Inferior parietal cortex (tissue), 1 donor: ENCODE measurements at regions not wholly inside any gene's neighbourhood (a gene's known extent, or its start where the extent isn't known, plus 50 kb on each side); places are given as distances from the start of the nearest gene placed in this dataset.

Source experiments
- DNase-seq: peaks from one replicate; pipeline ENCODE4 v3.0.0-alpha.2; 2016; ENCODE audit errors: extremely low spot score

DNA sequence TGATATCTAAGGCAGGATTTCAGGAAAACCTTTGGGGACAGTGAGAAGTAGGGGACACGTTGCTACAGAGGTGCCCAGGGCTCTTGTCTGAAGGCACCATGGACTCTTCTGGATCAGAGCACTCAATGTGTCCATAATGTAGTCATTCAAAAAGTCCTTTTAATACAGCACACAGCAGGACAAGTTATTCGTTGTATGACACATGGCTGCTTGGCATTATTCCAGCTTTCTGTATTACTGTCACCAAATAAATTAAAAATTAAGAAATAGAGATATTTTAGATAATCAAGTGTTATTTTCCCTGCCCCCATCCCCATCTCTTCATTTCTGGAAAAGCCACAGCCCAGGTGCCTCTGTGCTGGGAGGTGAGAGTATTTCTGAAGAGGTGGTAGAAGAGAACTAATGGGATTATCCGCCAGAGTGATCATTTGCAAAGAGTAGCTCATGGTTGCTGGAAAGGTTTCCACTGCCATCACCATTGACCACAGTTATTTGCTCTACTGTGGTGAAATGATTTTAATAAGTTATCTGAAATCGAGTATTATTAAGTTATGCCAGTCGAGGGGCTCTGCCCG lies 83.0 kb downstream of the CXCL12 start:
- no peak for DNase-seq

DNA sequence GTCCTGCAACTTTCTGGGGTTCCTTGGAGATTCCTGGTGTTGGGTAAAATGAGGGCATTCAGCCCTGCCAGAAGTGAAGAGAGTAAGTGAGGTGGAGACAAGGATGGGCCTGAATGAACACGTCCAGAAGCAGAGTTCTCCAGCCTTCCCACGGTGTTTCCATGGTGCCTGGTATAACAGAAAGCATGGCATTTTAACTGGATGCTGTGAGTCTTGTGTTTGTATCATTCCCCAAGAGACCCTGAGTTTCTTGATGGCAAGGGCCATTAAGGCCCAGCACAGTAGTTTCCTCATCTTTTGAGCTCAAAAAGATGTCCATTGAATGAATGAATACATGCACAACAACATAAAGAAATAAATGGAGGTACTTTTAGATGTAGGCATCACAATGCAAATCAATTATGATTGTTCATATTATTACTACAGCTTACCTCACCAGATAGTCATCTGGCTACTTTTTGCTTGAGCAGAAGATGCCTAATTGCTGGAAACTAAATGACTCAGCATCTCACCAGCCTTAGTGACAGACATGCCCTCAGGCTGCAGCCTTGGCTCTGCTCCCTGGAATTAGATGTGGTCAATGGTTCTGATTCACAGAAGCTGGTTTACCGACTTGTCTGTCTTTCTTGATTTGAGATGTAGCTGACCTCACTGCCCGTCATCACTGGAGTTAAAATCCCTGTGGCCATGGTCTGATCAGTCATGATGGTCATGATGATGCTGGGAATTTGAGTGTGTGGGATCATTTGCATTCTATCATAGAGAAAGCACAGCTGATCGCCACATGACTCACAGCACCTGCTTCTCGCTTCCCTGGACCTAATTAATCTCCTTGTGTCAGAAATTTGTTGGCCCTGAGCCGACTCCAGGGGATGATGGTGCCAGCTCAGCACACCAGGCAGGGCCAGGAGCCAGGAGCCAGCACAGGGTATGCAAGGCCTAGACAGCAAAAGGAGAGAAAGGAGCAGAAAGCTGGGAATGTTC lies 83.9 kb downstream of the CXCL12 start:
- no peak for DNase-seq

DNA sequence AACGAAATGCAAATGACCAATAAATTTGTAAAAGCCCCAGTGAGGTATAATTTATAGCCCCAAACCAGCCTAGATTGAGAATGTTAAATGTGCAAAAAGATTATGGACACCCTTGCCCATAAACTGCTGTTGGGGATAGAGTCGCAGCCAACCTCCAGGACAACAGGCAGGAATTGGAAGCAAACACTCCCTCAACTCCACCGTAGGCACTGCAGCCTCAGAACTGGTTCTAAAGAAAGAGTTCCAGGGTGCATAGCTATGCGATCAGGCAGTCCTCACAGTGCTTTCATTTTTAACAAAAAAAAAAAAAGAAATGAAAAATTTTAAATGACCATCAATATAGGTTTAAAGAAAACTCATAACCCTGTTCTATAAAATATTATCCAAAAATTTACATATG lies 86.2 kb downstream of the CXCL12 start:
- DNase-seq = no peak

DNA sequence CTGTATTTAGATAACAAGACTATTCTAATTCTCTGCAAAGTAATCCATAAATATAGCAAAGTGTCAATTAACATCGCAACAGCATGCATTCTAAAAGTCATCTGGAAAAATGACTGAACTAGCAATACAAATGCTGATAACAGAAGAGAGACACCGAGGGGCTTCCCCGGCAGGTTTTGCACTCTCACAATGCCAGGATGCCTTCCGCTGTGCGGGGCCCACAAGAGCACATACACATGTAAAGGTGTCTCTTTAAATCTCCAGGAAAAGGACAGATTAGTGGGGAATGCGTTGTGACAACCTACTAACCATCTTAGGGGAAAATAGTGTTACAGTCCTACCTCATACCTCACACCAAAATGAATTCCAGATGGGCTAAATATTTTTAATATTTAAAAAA lies 86.9 kb downstream of the CXCL12 start:
- DNase-seq = no peak

DNA sequence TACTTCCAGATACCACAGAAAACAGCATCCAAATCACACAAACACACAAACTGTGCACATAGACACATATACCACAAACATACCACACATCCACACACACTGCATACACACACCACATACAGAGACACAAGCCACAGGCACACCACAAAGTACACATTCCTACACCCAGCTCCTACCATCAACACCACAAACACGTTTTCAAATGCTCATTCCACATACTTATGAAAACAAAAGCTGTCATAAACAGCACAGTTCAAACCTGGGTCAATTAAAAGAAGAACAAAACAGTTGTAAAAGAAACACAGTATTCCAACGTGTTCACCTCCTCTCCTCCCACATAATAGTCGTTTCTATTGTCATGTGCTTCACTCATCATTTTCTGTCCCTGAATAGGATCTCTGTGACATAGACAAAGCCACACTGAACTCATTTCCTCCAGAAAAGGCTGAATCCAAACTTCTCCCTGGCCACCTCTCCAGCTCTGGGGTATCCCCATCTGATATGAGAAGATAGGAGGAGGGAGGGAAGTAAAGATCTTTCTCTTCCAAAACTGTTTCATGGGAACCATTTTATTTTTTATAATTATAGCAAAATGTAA lies 89.2 kb downstream of the CXCL12 start:
- no peak for DNase-seq

DNA sequence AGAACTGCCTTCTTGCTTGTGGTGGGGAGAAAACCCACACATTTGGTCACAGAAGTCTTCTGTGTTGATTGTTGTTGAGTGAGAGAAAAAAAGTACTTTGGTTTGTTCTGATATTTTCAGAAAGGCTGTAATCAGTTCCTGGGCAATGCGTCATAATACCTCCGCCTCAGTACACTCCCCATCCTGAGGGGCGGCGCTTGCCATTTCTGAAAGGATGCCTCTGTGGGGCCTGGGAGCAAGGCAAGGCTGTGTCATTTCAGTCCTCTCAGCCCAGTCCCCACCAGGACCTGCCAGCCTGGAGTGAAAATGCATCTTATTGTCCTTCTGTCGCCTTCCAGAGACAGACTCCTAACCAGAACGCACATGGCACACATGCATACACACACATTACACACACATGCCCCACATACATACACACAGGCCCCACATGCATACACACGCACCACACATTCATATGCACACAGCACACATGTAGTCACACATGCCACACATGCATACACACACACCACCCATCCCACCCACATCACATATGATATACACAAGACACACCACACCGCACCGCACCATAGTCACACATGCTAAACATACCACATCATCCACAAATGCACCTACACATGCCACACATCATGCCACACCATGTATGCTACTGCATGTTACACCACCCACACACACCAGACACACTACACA lies 90.0 kb downstream of the CXCL12 start:
- DNase-seq = no peak

DNA sequence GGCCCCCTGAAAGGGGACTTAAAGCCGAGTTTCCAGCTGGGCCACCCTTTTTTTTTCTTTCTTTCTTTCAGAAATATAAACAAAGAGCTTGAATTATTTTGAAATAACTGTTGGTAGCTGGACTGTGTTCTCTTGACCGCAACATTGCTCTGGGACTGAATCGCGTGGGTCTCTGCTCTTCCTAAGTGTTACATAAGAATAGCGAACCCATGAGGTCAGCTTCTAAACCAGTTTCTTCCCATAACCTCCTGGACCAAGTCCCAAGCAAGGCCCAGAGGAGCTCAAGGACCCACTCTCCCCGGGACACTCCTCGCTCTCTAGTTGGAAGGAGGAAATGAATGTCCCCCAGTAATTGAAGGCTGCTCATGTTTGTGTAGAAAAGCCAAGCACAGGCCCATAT lies 91.1 kb downstream of the CXCL12 start:
- DNase-seq = no peak

DNA sequence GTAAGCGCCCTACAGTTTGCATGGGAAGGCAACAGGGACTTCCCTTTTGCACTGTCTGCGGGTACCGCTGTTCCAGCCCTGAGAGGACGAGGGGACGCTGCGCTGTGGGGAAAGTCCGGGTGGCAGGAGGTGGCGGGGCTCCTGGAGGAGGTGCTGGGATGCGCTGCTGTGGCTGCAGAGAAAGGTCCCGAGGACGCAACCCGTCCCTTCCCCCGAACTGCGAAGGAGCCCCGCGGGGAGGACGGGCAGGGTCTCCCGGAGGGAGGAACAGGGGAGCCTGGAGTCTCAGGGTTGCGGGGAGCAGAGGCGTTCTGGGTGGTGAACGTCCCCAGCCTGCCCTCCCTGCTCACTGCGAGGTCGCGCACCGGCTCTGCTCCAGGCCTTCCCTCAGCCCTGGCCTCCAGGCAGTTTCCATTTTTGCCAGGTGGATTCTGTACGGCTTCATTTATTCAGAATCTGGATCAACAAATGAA lies 91.6 kb downstream of the CXCL12 start:
- no peak for DNase-seq

DNA sequence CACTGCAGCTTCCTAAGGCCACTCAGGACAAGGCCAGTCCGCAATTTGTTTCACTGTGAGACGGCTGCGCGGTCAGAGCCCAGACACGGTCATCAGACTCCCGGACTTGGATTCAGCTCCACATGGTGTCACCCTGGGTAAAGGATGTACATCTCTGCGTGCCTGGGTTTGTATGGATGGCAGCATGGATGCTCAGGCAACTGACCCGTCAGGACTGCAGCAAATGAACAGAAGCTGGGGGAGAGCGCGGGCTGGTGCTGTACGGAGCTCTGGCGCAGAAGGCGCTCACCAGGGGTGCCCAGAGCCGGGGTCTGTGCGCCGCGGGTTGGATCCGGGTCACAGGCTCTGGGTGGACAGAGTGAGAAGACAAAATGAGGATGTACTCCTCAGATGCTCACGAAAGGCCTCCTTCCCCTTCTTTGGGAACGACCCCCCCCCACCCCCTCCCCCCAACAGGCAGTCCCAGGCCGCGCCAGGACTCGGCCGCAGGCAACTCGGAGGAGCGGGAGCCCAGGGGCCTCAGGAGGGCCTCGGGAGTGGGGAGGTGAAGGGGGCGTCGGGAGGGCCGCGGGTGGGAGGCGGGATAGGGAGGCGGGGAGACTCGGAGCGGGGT lies 92.4 kb downstream of the CXCL12 start:
- DNase-seq = peak; percentile 45

DNA sequence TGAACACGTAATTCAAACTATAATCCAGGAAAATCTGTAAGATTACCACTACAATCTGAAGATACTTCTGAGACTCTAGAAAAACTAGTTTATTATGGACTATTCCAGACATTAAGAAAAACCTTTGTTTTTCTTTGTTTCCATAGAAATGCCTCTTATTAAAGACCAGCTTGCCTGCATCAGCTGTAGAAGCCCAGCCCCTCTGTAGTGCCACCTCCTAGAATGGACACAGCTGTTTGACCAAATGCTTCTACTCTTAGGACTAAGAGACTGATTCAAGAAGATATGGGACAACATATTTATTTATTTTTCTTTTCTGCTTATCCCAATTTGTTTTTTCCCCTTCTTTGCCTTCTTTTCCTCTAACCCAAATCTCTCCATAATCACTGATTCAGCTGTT lies 93.8 kb downstream of the CXCL12 start:
- DNase-seq = no peak

DNA sequence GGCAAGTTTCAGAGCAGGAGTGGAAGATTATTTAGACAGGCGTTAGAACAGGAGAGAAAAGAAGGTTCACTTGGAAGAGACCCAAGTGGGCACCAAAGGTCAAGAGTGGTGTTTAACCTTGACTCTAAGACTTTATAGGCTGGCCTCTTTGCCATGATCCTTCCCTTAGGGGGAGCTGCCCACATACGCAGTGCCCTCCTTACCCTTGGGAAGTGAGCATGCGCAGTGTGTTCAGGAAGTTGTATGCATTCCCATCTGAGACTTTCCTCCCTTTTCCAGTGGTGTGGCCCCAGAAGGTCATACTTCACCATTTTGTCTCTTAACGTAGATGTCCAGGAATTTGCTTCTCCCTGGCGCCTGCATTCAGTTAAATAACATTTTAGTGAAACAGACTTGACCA lies 95.8 kb downstream of the CXCL12 start:
- no peak for DNase-seq

DNA sequence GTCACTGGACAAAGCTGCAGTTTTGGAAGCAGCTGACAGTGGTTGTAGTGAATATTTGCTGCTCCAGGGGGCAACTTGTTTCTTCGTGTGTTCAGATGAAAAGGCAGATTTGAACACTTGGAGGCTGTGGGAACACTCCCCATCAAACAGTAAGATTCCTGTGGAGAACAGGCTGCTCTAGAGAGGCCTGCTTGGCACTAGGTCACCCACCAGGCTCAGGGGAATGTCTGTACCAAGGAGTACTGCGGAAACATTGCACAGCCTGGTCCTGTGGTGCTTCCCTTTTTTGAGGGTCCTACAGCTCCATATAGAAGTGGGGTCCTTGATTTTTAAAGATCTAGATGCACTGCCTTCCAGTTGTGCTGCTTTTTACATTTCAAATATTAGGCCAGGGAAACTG lies 97.5 kb downstream of the CXCL12 start:
- DNase-seq = no peak

DNA sequence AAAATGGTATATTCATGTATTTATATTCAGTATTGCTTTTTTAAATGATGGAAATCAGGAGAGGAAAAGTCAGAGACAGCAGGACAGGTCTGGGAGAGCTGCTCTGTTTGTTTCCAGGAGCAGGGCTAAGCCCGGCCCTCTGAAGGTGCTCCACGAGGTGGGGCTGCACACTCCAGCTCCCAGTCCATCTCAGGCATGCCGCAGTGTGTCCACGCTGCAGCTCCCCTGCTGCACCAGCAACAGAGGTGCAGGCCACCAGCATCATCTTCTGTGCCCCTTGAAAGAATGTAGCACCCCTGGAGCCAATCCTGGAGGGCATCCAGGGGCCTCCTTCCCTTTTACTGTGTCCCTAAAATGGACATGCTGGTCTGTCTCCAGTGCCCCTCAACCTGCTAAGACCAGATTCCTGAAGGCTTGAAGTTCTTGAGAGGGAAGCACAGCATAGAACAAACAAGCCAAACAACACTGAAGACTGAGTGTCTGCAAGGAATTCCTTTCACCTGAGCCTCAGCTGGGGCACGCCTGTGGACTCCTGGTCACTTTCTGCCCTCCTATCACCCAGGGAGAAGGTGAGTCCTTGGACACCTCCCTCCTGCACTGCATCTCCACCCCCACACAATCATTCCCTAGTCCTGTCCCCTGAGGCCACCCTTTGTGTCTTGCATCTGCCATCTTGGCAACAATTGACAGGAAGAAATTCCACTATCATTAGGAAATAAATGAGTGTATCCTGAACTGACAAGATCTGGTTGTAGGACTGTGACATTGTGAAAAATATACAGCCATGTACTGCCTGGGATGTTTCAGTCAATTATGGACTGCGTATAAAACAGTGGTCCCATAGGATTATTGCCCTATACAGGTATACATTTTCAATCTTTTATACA lies 100.5 kb downstream of the CXCL12 start:
- no peak for DNase-seq

DNA sequence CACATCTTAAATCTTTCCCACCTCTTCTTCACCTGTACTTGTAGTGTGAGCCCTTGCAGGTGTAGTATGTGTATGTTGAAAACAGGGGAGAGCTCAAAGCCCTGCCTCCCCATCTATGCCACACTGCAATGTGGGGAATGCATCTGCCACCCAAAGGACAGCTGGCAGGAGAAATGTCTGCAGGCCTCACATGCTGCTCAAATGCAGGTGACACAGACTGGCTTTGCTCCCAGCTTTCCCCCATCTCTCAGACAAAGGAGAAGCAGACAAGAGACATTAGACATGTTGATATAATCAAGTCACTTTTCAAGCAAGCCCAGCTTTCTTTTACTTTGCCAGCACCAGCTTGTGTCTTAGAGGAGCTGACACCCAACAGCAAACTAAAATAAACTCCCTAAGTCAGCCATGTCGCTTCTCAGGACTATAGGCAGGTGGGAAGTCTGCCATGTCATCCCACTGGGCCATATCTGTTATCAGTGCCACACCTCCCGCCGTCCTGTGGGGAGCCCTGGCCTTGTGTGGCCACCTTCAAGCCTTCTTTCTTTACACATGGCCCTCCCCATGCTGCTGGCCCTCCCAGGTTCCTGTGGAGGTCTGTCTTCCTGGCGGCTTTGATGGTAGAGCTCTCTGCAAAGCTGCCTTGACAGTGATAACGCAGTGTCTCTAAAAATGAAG lies 102.1 kb downstream of the CXCL12 start:
- DNase-seq = no peak

DNA sequence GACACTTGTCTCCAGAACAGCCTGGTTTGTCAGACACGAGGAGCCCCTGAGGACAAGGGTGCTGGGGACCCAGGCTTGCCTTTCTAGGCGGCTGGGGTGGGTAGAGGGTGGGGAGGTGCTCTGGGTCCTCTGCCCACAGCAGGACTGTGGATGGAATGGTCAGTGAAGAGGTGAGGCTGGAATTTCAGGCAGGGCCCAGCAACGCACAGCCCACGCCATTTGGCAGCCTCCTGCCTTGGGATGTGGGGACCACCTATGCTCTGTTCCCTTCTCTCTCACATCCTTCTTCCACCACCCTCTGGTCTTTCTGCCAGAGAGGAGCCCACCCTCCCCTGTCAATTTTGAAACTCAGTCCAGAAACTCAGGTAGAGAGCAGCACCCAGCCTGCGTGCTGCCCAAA lies 103.2 kb downstream of the CXCL12 start:
- no peak for DNase-seq

DNA sequence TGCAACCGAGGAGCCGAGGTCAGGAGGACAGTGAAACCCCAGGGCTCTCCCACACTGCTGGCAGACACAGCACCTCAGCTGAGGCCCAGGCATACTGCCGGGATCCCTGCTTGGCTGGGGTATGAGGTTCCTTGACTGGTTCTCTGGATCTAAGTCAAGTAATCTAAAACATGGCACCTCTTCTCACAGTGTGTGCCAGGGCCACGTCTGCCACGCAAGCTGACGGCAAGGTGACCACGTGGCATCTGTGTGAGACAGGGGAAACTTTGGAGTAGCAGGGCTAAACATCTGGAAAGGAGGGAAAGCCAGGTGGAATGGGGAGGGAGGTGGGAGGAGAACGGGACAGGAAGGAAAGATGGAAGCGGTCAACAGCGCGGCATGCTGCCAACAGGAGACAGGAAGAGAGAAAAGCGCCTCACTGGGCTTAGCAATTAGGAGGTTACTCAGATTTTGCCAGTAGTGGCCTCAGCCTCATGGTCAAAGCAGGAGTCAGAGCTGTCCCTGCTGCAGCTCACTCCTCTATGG lies 103.7 kb downstream of the CXCL12 start:
- DNase-seq = no peak

DNA sequence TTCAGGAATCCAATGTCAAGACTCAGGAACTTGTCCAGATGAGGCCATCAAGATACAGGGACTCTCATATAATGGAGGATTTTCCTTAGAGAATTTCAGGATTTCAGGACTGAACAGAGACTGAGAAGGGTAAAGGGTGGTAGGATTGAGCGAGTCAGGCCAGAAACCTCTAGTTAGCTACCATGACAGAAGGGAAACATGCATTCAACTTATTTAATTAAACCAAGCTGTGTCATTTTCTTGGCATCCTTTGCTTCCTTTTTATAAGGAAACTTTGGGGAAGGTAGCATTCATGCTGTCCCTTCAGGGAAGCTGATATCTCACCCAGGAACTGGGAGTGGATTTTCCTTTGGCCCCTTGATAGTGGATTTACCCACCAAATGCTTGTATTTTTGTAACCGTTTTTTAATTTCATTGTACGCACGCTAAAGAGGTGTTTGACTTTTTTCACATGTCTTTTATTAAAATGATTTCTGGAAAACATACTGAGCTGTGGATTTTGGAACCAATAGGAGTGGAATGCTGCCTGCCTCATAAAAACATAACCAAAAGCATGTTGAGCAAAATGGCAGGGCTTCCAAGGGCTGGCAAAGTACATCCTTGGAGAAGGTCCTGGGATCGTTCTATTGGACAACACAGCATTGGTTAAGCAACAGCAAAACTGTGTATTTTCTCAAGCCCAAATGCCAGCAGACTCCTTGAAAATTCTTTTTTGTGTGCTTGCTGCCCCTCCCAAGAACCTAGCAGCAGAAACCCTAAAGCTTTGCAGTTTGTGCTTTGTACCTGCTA lies 104.5 kb downstream of the CXCL12 start:
- no peak for DNase-seq

DNA sequence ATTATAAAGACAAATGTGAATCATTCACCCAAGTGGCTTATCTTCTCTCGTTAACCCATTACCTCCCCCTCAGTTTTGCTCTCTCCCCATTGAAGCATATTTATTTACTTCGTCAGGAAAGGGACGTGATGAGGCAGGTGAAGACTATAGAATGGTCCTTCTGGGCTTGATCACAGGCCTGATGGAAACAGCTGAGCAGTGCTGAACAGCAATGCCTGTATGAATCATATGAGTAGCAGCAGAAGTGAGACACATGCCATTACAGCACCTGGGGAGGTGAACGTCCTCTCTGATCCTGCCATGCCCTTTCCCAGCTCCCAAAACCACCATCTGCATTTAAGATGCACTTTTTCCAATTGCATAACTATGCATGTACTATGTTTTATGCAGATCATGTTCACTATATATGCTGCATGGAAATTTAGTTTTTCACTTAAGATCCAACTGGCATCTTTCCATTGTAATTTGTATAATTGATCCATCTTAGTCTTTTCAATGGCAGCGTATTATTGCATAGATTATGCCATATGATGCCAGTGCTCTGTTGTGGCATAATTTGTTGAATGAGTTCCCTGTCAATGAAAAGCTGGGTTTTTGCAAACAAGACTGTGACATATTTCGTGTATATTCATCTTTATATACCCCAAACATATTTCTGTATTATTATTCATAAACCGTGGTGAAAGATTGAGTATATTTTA lies 105.3 kb downstream of the CXCL12 start:
- DNase-seq = no peak
